K562 (cell line): ENCODE measurements at regions not wholly inside any gene's neighbourhood (a gene's known extent, or its start where the extent isn't known, plus 50 kb on each side); places are given as distances from the start of the nearest gene placed in this dataset.

Experiments
- ATAC-seq: fragments of 200-7000 bp; cut with Tn5 transposase; 3 replicates; pipeline ENCODE4 v1.9.1; 2020; ENCODE audit warnings: moderate library complexity
- BruUV-seq: library from RNA; stranded (reverse); fragments of 400-500 nt; replicated peaks from 2 replicates; lab custom pipeline; 2021; lab: Mats Ljungman, UMichigan
- CTCF ChIA-PET: fragments of 300-600 bp; formaldehyde crosslinking; extraction: SDS; loops from one replicate; lab custom pipeline; 2021; ENCODE audit warnings: low intra/inter-chr PET ratio; lab: Yijun Ruan, JAX
- POLR2A ChIA-PET: fragments of 300-600, 350-650 bp; sonication (Branson Sonifier 250); formaldehyde crosslinking; extraction: SDS; loops from one replicate; lab custom pipeline; 2021; ENCODE audit warnings: antibody characterized with exemption, inconsistent platforms; lab: Yijun Ruan, JAX
- DNase-seq, 4 experiments: peaks; one replicate each; pipeline versions ENCODE4 v3.0.0 to v3.0.0-alpha.2; 2011 to 2018; ENCODE audit warnings: low spot score in 3 of 4, mixed read lengths in 3 of 4; ENCODE audit errors: extremely low read depth in 1 of 4
- FAIRE-seq: peaks from 2 replicates; lab custom pipeline; 2011; peaks lifted over from hg19 to GRCh38; lab: Jason Lieb, UNC
- H2AFZ ChIP-seq: 2 replicates; pipeline ENCODE4 v1.6.0; 2011; ENCODE audit warnings: low read depth, low read length, control low read depth, inconsistent platforms
- H3K27ac ChIP-seq: fragments of 200-600 bp; 3 replicates; pipeline ENCODE4 v1.8.0; 2011; ENCODE audit warnings: low read depth, mild to moderate bottlenecking, control low read depth, inconsistent platforms, low read length, moderate library complexity, mixed read lengths; ENCODE audit errors: extremely low read depth
- H3K27me3 ChIP-seq, 2 experiments: fragments of 300-600 bp in 1 of 2; 2 replicates in 1 of 2; 3 replicates in 1 of 2; pipeline versions ENCODE4 v1.6.0 to v1.8.0; 2011; ENCODE audit warnings: inconsistent platforms in 2 of 2, low read length in 2 of 2, mild to moderate bottlenecking in 1 of 2, mixed read lengths in 1 of 2, moderate library complexity in 1 of 2; ENCODE audit not compliant: control insufficient read depth in 2 of 2, insufficient read depth in 2 of 2
- H3K36me3 ChIP-seq: fragments of 300-600 bp; 3 replicates; pipeline ENCODE4 v1.8.0; 2011; ENCODE audit warnings: mild to moderate bottlenecking, low read length, inconsistent platforms; ENCODE audit not compliant: control insufficient read depth, insufficient read depth
- H3K4me1 ChIP-seq, 2 experiments: fragments of 200-600 bp in 1 of 2; replicated peaks in 1 of 2; 2 replicates in 1 of 2; 3 replicates in 1 of 2; pipeline versions ENCODE4 v1.5.1 to v1.8.0; 2011; ENCODE audit warnings: inconsistent platforms in 2 of 2, low read length in 2 of 2, mild to moderate bottlenecking in 1 of 2, mixed read lengths in 1 of 2, moderate library complexity in 1 of 2; ENCODE audit not compliant: control insufficient read depth in 2 of 2, insufficient read depth in 2 of 2
- H3K4me2 ChIP-seq: 2 replicates; pipeline ENCODE4 v1.6.1; 2011; ENCODE audit warnings: low read length, control low read depth, inconsistent platforms, mixed read lengths; ENCODE audit not compliant: insufficient read depth
- H3K4me3 ChIP-seq: fragments of 200-600 bp; sonication (generic), shearing (Covaris generic); 2 replicates; pipeline ENCODE4 v1.5.1; 2016; ENCODE audit warnings: control low read depth, inconsistent platforms
- H3K79me2 ChIP-seq: fragments of 200-600 bp; 3 replicates; pipeline ENCODE4 v1.8.0; 2011; ENCODE audit warnings: low read length, inconsistent platforms; ENCODE audit not compliant: control insufficient read depth, insufficient read depth
- H3K9ac ChIP-seq, 2 experiments: 2 replicates each; pipeline versions ENCODE4 v1.6.0 to v1.6.1; 2011; ENCODE audit warnings: low read depth in 2 of 2, low read length in 2 of 2, control low read depth in 1 of 2, inconsistent platforms in 1 of 2, mild to moderate bottlenecking in 1 of 2, mixed read lengths in 1 of 2; ENCODE audit not compliant: insufficient read depth in 1 of 2
- H3K9me1 ChIP-seq: one replicate; pipeline ENCODE4 v1.6.0; 2011; ENCODE audit warnings: inconsistent platforms, mild to moderate bottlenecking, low read length, moderate library complexity; ENCODE audit not compliant: control insufficient read depth, insufficient read depth
- H3K9me3 ChIP-seq: replicated peaks from 2 replicates; pipeline ENCODE4 v1.5.1; 2011; ENCODE audit warnings: low read depth, low read length, inconsistent platforms; ENCODE audit not compliant: control insufficient read depth, insufficient read depth
- H4K20me1 ChIP-seq: replicated peaks from 2 replicates; pipeline ENCODE4 v1.6.1; 2011; ENCODE audit warnings: low read length, inconsistent platforms, mixed read lengths; ENCODE audit not compliant: control insufficient read depth, insufficient read depth
- ASH1L ChIP-seq: fragments of 450-650 bp; IDR thresholded peaks from 2 replicates; pipeline ENCODE4 v1.6.1; 2018; ENCODE audit warnings: borderline replicate concordance, mild to moderate bottlenecking, low read depth; ENCODE audit not compliant: partially characterized antibody
- EGR1 ChIP-seq: fragments of 450-650 bp; conservative IDR thresholded peaks from 2 replicates; pipeline ENCODE4 v1.6.1; 2017; ENCODE audit warnings: mild to moderate bottlenecking
- EP400 ChIP-seq: fragments of 450-650 bp; IDR thresholded peaks from 2 replicates; pipeline ENCODE4 v1.6.1; 2017; ENCODE audit warnings: antibody characterized with exemption, mild to moderate bottlenecking, moderate library complexity
- LEF1 ChIP-seq: fragments of 450-650 bp; IDR thresholded peaks from 2 replicates; pipeline ENCODE4 v1.6.1; 2016; ENCODE audit warnings: mild to moderate bottlenecking
- POLR2B ChIP-seq: fragments of 450-650 bp; IDR thresholded peaks from 2 replicates; pipeline ENCODE4 v1.6.1; 2018; ENCODE audit warnings: low read depth; ENCODE audit not compliant: partially characterized antibody
- ZBTB7A ChIP-seq: IDR thresholded peaks from 2 replicates; pipeline ENCODE4 v1.6.1; 2011; ENCODE audit warnings: low read depth, mild to moderate bottlenecking, low read length, moderate library complexity, borderline replicate concordance; ENCODE audit not compliant: control insufficient read depth
- WGBS: fragments of 100-300 bp; shearing (Covaris generic); methylation state at CpG from one replicate; pipeline ENCODE4 v1.1.6; 2016; ENCODE audit warnings: low coverage, mixed read lengths; ENCODE audit not compliant: insufficient coverage; ENCODE audit errors: missing lambda C conversion rate; 5-methylcytosine and 5-hydroxymethylcytosine counted together
- in situ Hi-C: fragments of 300-500 bp; cut with MboI; formaldehyde crosslinking; loops from 4 replicates; pipeline ENCODE4 v1.15.0; 2018; ENCODE audit warnings: inconsistent platforms, mixed read lengths
- intact Hi-C: fragments of 100-400 bp; cut with micrococcal nuclease; formaldehyde crosslinking; loops from 2 replicates; pipeline ENCODE4 v1.14.2; 2022
- TF ChIP-seq, protein P1 (sequence below): sonication (generic); formaldehyde crosslinking; IDR thresholded peaks from 2 replicates; pipeline ENCODE4 v1.8.1; 2023; ENCODE audit warnings: mild to moderate bottlenecking, missing genetic modification reagents, moderate library complexity
- TF ChIP-seq, protein P2 (sequence below): fragments of 250-450 bp; sonication (Bioruptor Pico); IDR thresholded peaks from 2 replicates; pipeline ENCODE4 v1.5.1; 2021; ENCODE audit warnings: mild to moderate bottlenecking

DNA sequence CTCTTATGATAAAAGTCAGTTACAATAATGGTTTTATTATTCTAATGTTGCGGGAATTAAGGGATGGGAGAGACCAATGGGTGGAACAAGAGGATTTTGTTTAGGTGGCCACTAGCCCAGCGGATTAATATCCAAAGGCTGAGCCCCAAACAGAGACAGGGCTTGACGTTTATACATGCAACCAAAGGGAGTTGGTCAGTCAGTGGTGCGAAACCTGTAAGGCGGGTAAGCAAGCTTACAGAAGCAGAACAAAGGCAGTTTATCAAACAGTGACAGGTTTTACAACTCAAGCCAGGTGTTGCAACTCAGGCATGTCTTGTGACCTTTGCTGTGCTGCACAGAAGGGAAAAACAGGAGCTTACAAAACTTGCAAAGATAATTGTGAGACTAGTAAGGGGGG lies 622.9 kb upstream of the MBL2 start (continued):
- no peak for TF ChIP-seq POLR2B
- TF ChIP-seq, all 486 proteins: peak for 0

DNA sequence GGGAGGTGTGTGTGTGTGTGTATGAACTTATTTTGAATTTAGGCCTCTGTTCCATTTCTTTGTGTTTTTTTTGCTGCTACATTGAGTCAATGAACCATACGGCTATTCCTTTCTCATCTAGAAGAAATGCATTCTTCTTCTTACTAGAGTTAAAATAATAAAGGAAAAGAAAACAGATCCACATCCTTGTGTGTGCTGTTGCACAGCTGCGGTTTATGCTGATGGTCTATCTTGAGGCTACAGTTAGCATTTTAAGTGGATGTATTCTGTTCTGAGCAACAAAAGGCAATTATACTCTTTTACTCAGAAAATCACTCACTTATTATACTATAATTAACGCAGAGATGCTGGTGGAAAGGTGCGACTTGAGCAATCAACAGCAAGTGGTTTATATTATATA lies 615.0 kb upstream of the MBL2 start:
- no TSS peak for BruUV-seq

DNA sequence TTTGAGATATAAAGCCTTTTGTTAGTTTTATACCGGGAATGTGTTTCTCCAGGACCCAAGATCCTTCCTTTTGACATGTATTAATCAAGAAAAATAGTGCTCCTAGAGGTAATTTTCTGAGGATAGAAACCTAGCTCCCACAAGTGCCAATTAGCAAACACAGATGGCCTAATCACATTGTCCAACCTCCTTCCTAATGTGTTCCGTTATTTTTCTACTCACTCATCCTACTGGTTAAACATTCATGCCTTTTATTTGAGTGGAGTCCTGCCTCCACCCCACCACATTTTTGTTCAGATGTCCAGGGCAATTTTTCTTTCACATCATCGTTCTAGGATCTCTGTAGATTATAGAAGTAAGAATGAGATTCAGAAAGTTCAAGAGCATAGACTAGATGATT lies 610.0 kb upstream of the MBL2 start:
- no peaks in the 10 kb centered on the region for H3K36me3 ChIP-seq
- no peaks in the 10 kb centered on the region for H3K9me3 ChIP-seq
- no TSS peak for BruUV-seq
- no peak overlapping the region for H2AFZ ChIP-seq
- CTCF ChIA-PET: no interaction called here
- no peak for FAIRE-seq
- H3K4me2 ChIP-seq: no peak overlapping the region
- H3K27ac ChIP-seq: no peak overlapping the region
- no peak overlapping the region for H3K9ac ChIP-seq
- no peaks in the 10 kb centered on the region for H3K27me3 ChIP-seq
- TF ChIP-seq, protein P1, sequence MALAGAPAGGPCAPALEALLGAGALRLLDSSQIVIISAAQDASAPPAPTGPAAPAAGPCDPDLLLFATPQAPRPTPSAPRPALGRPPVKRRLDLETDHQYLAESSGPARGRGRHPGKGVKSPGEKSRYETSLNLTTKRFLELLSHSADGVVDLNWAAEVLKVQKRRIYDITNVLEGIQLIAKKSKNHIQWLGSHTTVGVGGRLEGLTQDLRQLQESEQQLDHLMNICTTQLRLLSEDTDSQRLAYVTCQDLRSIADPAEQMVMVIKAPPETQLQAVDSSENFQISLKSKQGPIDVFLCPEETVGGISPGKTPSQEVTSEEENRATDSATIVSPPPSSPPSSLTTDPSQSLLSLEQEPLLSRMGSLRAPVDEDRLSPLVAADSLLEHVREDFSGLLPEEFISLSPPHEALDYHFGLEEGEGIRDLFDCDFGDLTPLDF (CRISPR knock-in tag): no peak
- no peak for TF ChIP-seq ZBTB7A
- TF ChIP-seq EGR1: no peak
- no peak for TF ChIP-seq LEF1
- TF ChIP-seq, protein P2, sequence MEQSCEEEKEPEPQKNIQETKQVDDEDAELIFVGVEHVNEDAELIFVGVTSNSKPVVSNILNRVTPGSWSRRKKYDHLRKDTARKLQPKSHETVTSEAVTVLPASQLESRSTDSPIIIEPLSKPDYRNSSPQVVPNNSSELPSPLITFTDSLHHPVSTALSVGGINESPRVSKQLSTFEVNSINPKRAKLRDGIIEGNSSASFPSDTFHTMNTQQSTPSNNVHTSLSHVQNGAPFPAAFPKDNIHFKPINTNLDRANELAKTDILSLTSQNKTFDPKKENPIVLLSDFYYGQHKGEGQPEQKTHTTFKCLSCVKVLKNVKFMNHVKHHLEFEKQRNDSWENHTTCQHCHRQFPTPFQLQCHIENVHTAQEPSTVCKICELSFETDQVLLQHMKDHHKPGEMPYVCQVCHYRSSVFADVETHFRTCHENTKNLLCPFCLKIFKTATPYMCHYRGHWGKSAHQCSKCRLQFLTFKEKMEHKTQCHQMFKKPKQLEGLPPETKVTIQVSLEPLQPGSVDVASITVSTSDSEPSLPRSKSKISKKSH (CRISPR knock-in tag): no peak
- TF ChIP-seq EP400: no peak
- ATAC-seq: no peak
- H3K4me3 ChIP-seq: no peak overlapping the region
- no peaks in the 10 kb centered on the region for H4K20me1 ChIP-seq
- POLR2A ChIA-PET: no interaction called here
- H3K79me2 ChIP-seq: no peaks in the 10 kb centered on the region
- 2% methylated on average over 3 of the region's 3 CpGs for WGBS
- intact Hi-C loops (no loop called here), in situ Hi-C loops (no loop called here)
- no peaks in the 10 kb centered on the region for H3K9me1 ChIP-seq
- no peaks in the 10 kb centered on the region for H3K4me1 ChIP-seq
- no peak for DNase-seq

More for the DNA sequence above, 615.0 kb upstream of the MBL2 start:
- ATAC-seq (no peak), DNase-seq (no peak), FAIRE-seq (no peak)
- no peak for TF ChIP-seq ASH1L
- in situ Hi-C loops (no loop called here), intact Hi-C loops (no loop called here)
- H3K27me3 ChIP-seq: no peaks in the 10 kb centered on the region
- H4K20me1 ChIP-seq: no peaks in the 10 kb centered on the region
- H3K4me1 ChIP-seq: no peaks in the 10 kb centered on the region
- H3K4me3 ChIP-seq: no peak overlapping the region
- no peaks in the 10 kb centered on the region for H3K36me3 ChIP-seq
- H3K9ac ChIP-seq: no peak overlapping the region
- no peak overlapping the region for H3K27ac ChIP-seq
- H3K79me2 ChIP-seq: no peaks in the 10 kb centered on the region
- H3K9me3 ChIP-seq: no peaks in the 10 kb centered on the region
- WGBS: 0% methylated on average over 4 of the region's 4 CpGs
- no peak overlapping the region for H3K4me2 ChIP-seq
- ChIA-PET CTCF (no interaction called here), POLR2A (no interaction called here)
- H3K9me1 ChIP-seq: no peaks in the 10 kb centered on the region
- H2AFZ ChIP-seq: no peak overlapping the region
